Uterus (tissue), 3 donors: ENCODE measurements at regions not wholly inside any gene's neighbourhood (a gene's known extent, or its start where the extent isn't known, plus 50 kb on each side); places are given as distances from the start of the nearest gene placed in this dataset.

Experiments
- DNase-seq, 2 donors: peaks; one replicate each; pipeline ENCODE4 v3.0.0-alpha.2; 2019 to 2020
- H3K27ac ChIP-seq, 2 donors: fragments of 200-600 bp; sonication (generic); 1 replicate in 1 of 2; 2 replicates in 1 of 2; pipeline ENCODE4 v1.5.1; 2016 to 2018
- H3K27me3 ChIP-seq, 2 donors: fragments of 200-600 bp; sonication (generic); one replicate each; pipeline ENCODE4 v1.5.1; 2018 to 2019; ENCODE audit warnings: control low read depth in 1 of 2
- H3K36me3 ChIP-seq, 2 donors: fragments of 200-600 bp; sonication (generic); one replicate each; pipeline ENCODE4 v1.5.1; 2019; ENCODE audit warnings: control low read depth in 1 of 2
- H3K4me1 ChIP-seq, 2 donors: fragments of 200-600 bp; sonication (generic); one replicate each; pipeline ENCODE4 v1.5.1; 2018 to 2019; ENCODE audit warnings: control low read depth in 1 of 2
- H3K4me3 ChIP-seq, 2 donors: fragments of 200-600 bp; sonication (generic); 1 replicate in 1 of 2; 2 replicates in 1 of 2; pipeline ENCODE4 v1.5.1; 2018 to 2019; ENCODE audit warnings: mild to moderate bottlenecking in 1 of 2
- H3K9me3 ChIP-seq, 2 donors: fragments of 200-600 bp; sonication (generic); one replicate each; pipeline ENCODE4 v1.5.1; 2019; ENCODE audit warnings: control low read depth in 1 of 2
- CTCF ChIP-seq, 4 experiments: fragments of 200-600 bp in 2 of 4; fragments of 450-650 bp in 2 of 4; sonication (generic) in 2 of 4; IDR thresholded peaks; one replicate each; pipeline ENCODE4 v1.5.1; 2016 to 2019; ENCODE audit warnings: antibody characterized with exemption in 4 of 4, mild to moderate bottlenecking in 2 of 4, moderate library complexity in 1 of 4
- POLR2A ChIP-seq, 2 donors: fragments of 450-650 bp; IDR thresholded peaks; one replicate each; pipeline ENCODE4 v1.6.1; 2016; ENCODE audit warnings: antibody characterized with exemption in 2 of 2, mild to moderate bottlenecking in 1 of 2, moderate library complexity in 1 of 2
- intact Hi-C: fragments of 100-400 bp; cut with DNase I; formaldehyde crosslinking; loops from one replicate; pipeline ENCODE4 v1.15.1; 2023; ENCODE audit warnings: low total_unique reads
- donor health status: DM: yes; HTN: yes; CAD: no.

GRCh38 chr7:54915870-54916598, 102.8 kb upstream of the EGFR start:
- intact Hi-C loops = no loop called here
- DNase-seq = no peak
- TF ChIP-seq CTCF (IDR thresholded peaks at IDR 0.05) (no peak), POLR2A (IDR thresholded peaks at IDR 0.05) (no peak)
- Histone ChIP-seq H3K4me1 (no peaks in the 10 kb centered on the region), H3K27ac (no peak overlapping the region), H3K9me3 (no peaks in the 10 kb centered on the region), H3K4me3 (no peak overlapping the region), H3K27me3 (no peaks in the 10 kb centered on the region), H3K36me3 (no peaks in the 10 kb centered on the region)

DNA sequence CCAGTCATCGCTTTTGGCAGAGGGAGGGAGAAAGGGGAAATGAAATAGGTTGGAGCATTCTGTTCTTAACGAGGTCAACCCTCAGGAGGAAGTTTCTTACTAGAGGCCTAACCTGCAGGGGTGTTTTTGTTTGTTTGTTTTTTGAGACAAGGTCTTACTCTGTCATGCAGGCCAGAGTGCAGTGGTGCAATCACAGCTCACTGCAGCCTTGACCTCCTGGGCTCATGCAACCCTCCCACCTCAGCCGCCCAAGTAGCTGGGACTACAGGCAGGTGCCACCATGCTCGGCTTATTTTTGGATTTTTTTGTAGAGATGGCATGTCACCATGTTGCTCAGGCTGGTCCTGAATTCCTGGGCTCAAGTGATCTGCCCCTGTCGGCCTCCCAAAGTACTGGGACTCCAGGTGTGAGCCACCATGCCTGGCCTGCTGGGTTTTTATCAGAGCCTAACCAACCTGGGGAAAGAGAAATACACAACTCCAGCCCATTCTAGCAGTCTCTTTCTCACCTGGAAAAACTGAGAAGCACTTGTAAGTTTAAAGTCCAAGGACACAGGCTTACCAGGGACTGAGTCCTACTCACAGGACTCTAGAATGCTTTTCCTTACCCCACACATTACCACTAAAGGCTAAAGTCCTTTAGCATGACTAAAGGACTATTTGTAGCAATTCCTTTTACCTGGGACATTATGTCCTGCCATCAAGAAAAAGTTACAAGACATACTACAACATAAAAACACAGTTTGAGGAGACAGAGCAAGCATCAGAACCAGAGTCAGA, 101.0 kb upstream of the EGFR start:
- Histone ChIP-seq H3K36me3 (no peaks in the 10 kb centered on the region), H3K27me3 (no peaks in the 10 kb centered on the region), H3K4me1 (no peaks in the 10 kb centered on the region), H3K27ac (no peak overlapping the region), H3K9me3 (no peaks in the 10 kb centered on the region), H3K4me3 (no peak overlapping the region)
- DNase-seq = no peak
- TF ChIP-seq POLR2A (IDR thresholded peaks at IDR 0.05) = no peak
- no peak for TF ChIP-seq CTCF (IDR thresholded peaks at IDR 0.05)
- intact Hi-C loops = no loop called here

GRCh38 chr7:54921116-54921515, 97.7 kb upstream of the EGFR start:
- Histone ChIP-seq H3K4me3 (no peak overlapping the region), H3K4me1 (no peaks in the 10 kb centered on the region), H3K27me3 (no peaks in the 10 kb centered on the region), H3K9me3 (no peaks in the 10 kb centered on the region), H3K36me3 (no peaks in the 10 kb centered on the region), H3K27ac (no peak overlapping the region)
- no peak for DNase-seq
- TF ChIP-seq CTCF (IDR thresholded peaks at IDR 0.05) = no peak
- TF ChIP-seq POLR2A (IDR thresholded peaks at IDR 0.05) = no peak
- intact Hi-C loops = no loop called here

DNA sequence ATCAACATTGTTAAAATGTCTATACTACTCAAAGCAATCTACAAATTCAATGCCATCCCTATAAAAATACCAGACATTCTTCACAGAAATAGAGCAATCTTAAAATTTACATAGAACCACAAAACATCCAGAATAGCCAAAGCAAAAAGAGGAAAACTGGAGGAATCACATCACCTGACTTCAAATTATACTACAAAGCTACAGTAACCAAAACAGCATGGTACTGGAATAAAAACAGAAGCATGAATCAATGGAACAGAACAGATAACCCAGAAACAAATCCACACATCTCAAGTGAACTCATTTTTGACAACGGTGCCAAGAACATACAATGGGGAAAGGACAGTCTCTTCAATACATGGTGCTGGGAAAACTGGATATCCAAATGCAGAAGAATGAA, 87.3 kb upstream of the EGFR start:
- TF ChIP-seq POLR2A (IDR thresholded peaks at IDR 0.05) (no peak), CTCF (IDR thresholded peaks at IDR 0.05) (no peak)
- intact Hi-C loops = no loop called here
- Histone ChIP-seq H3K4me3 (no peak overlapping the region), H3K27me3 (no peaks in the 10 kb centered on the region), H3K36me3 (no peaks in the 10 kb centered on the region), H3K9me3 (no peaks in the 10 kb centered on the region), H3K4me1 (no peaks in the 10 kb centered on the region), H3K27ac (no peak overlapping the region)
- DNase-seq = no peak

DNA sequence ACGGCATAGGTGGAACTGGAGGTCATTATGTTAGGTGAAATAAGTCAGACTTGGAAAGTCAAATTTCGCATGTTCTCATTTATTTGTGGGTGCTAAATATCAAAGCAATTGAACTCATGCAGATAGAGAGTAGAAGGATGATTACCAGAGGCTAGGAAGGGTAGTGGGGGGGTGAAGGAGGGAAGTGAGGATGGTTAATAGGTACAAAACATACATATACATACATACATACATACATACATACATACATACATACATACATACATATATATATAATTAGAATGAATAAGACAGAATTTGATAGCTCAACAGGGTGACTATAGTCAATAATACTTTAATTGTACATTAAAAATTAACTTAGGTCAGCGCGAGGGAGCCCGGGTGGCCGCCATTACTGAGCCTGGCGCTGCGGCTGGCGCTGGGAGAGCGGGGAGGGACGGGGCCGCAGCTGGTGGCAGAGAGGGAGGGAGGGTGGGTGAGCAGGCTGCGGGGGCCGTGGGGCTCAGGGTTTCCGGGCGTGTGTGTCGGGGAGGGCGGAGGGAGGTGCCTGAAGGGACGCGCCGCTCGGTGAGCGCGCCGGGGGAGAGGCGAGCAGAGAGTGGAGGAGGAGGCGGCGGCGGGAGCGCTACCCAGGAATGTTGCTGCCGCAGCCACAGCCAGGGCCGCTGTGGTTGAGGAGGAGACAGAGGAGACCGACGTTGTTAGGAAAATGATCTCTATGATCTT, 85.8 kb upstream of the EGFR start:
- Histone ChIP-seq H3K27me3 (no peaks in the 10 kb centered on the region), H3K9me3 (no peaks in the 10 kb centered on the region), H3K4me1 (no peaks in the 10 kb centered on the region), H3K27ac (peak overlapping the region; percentile 28 to 72), H3K36me3 (no peaks in the 10 kb centered on the region), H3K4me3 (peak overlapping the region; percentile 15 to 45)
- intact Hi-C loops = no loop called here
- peak; percentile 39 to 61 for DNase-seq
- TF ChIP-seq CTCF (IDR thresholded peaks at IDR 0.05) (no peak), POLR2A (IDR thresholded peaks at IDR 0.05) (no peak)
